Naive B cell (primary cell): ENCODE measurements at regions not wholly inside any gene's neighbourhood (a gene's known extent, or its start where the extent isn't known, plus 50 kb on each side); places are given as distances from the start of the nearest gene placed in this dataset.
A peak's percentile ranks its signal among the peaks of the same experiment; 100 is the strongest.

Experiments used
- ATAC-seq, 2 donors: fragments of 150-1000 bp; cut with Tn5 transposase; 2 replicates each; pipeline ENCODE4 v1.10.0; 2021; ENCODE audit warnings: low read depth in 2 of 2, mild to moderate bottlenecking in 2 of 2, moderate library complexity in 2 of 2
- DNase-seq: peaks from one replicate; pipeline ENCODE4 v3.0.0; 2022
- H3K27ac Mint-ChIP-seq, 6 donors: one replicate each; pipeline ENCODE4 v1.8.0; 2020 to 2022; ENCODE audit warnings: mild to moderate bottlenecking in 6 of 6, mixed read lengths in 6 of 6, moderate library complexity in 5 of 6, inconsistent platforms in 2 of 6
- H3K27me3 Mint-ChIP-seq, 3 donors: one replicate each; pipeline ENCODE4 v1.8.0; 2021 to 2022; ENCODE audit warnings: mixed read lengths in 3 of 3, mild to moderate bottlenecking in 1 of 3
- H3K36me3 Mint-ChIP-seq, 2 donors: one replicate each; pipeline ENCODE4 v1.8.0; 2020 to 2022; ENCODE audit warnings: mixed read lengths in 2 of 2, inconsistent platforms in 1 of 2, mild to moderate bottlenecking in 1 of 2
- H3K4me1 Mint-ChIP-seq, 3 donors: one replicate each; pipeline ENCODE4 v1.8.0; 2020 to 2022; ENCODE audit warnings: mixed read lengths in 3 of 3, inconsistent platforms in 1 of 3, mild to moderate bottlenecking in 1 of 3, moderate library complexity in 1 of 3
- H3K4me3 Mint-ChIP-seq, 8 donors: one replicate each; pipeline ENCODE4 v1.8.0; 2020 to 2022; ENCODE audit warnings: mild to moderate bottlenecking in 8 of 8, mixed read lengths in 8 of 8, moderate library complexity in 8 of 8, inconsistent platforms in 2 of 8
- H3K9me3 Mint-ChIP-seq, 7 donors: one replicate each; pipeline ENCODE4 v1.8.0; 2020 to 2022; ENCODE audit warnings: mixed read lengths in 7 of 7, mild to moderate bottlenecking in 5 of 7, inconsistent platforms in 2 of 7, moderate library complexity in 1 of 7

DNA sequence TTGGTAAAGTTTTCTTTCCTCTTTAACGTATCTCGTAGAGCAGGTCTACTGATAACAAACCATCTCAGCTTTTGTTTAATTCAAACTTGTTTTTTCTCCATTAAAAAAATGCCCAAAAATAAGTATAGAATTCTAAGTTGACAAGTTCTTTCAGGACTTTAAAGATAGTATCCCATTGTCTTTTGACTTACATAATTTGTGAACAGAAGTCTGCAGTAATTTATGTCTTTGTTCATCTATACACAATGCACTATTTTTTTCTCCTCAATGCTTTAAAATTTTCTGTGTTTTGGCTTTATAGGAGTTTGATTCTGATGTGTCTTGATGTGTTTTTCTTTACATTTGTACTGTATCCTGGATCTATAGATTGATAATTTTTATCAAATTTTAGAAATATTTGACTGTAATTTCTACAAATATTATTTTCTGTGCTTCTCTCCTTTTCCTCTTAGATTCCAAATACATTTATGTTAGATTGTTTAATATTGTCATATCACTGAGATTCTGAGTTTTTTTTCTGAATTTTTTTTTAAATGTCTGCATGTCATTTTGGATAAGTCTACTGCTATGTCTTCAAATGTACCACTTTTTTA, 143.3 kb downstream of the FTCDNL1 start:
- DNase-seq (no peak), ATAC-seq (no peak)
- peaks cover 0 to 14% (median 2%) of the 10 kb centered on the region in 3 donors for H3K27me3 Mint-ChIP-seq
- no peak overlapping the region for H3K27ac Mint-ChIP-seq
- H3K9me3 Mint-ChIP-seq: peaks cover 0 to 15% (median 9%) of the 10 kb centered on the region in 7 donors
- H3K4me3 Mint-ChIP-seq: no peak overlapping the region
- no peaks in the 10 kb centered on the region for H3K36me3 Mint-ChIP-seq
- H3K4me1 Mint-ChIP-seq: no peaks in the 10 kb centered on the region

- H3K9me3 Mint-ChIP-seq: peaks cover 0 to 15% (median 9%) of the 10 kb centered on the region in 7 donors
- DNase-seq (no peak), ATAC-seq (no peak)
- no peak overlapping the region for H3K27ac Mint-ChIP-seq
- no peaks in the 10 kb centered on the region for H3K4me1 Mint-ChIP-seq
- H3K4me3 Mint-ChIP-seq: no peak overlapping the region
- H3K27me3 Mint-ChIP-seq: peaks cover 0 to 11% (median 0%) of the 10 kb centered on the region in 3 donors
- no peaks in the 10 kb centered on the region for H3K36me3 Mint-ChIP-seq
These were observed 145.5 kb downstream of the FTCDNL1 start for GRCh38 chr2:199705538-199705937.

DNA sequence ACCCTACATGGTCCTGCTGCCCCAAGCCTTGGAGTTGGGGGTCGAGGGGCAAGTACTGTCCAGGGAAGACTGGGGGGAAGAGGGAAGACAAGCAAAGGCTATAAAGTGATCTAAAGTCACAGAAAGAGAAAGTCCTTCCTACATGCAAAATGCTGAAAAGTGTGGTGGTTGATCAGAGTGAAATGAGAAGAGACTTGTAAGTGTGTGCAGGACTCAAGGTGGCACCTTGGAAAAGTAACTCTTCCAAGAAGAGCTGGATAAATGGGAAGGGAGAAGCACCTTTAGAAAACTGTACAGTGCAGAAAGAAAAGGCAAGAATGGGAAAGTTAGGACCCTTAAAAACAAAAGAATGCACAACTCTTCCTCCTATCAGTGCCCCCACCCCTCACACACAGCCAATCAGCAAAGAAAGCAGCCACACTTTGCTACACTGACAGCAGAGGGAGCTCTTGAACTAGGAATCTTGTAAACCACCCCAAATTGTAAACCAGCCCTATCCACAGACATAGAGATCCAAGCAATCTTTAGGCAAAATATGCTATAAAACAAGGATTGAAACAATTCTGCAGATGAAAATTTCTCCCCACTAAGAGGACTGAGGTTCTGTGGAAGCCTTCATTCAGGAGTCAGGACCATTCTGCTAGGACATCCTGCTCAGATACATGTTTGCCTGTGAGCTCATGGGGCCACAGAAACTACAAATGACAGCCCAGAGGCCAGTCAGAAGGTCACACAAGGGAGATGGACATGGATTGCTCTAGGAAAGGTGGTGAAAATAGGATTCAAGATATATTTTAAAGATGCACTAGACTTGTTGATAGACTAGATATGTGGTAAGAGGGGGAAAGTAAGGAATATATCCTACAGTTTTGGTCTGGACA, 146.4 kb downstream of the FTCDNL1 start:
- Mint-ChIP-seq H3K27me3 (peaks cover 0 to 6% (median 0%) of the 10 kb centered on the region in 3 donors), H3K27ac (no peak overlapping the region), H3K4me3 (no peak overlapping the region), H3K9me3 (peaks cover 0 to 15% (median 9%) of the 10 kb centered on the region in 7 donors), H3K4me1 (no peaks in the 10 kb centered on the region), H3K36me3 (no peaks in the 10 kb centered on the region)
- DNase-seq (peak; percentile 10), ATAC-seq (peak in 1 of 2 donors; percentile 47)

DNA sequence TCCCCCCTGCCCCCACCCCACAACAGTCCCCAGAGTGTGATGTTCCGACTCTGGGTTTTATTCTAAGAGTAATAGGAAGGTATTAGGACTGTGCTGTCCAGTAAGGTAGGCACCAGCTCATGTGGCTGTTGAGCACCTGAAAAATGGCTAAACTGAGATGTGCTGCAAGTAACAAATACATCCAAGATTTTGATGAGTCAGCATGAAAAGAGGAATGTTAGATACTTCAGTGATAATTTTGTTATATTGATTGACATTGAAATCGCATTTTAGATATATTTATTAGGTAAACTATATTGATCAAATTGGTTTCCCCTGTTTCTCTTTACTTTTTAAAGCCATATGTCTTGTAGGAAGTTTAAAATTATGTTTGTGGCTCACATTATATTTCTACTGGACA, 147.8 kb downstream of the FTCDNL1 start:
- Mint-ChIP-seq H3K27ac (no peak overlapping the region), H3K36me3 (no peaks in the 10 kb centered on the region), H3K27me3 (peaks cover 0 to 8% (median 5%) of the 10 kb centered on the region in 3 donors), H3K4me1 (no peaks in the 10 kb centered on the region), H3K9me3 (peaks cover 0 to 9% (median 8%) of the 10 kb centered on the region in 7 donors), H3K4me3 (no peak overlapping the region)
- no peak for DNase-seq
- no peak for ATAC-seq

GRCh38 chr2:199697469-199697868, 153.5 kb downstream of the FTCDNL1 start:
- H3K4me1 Mint-ChIP-seq: no peaks in the 10 kb centered on the region
- no peak for DNase-seq
- no peaks in the 10 kb centered on the region for H3K9me3 Mint-ChIP-seq
- ATAC-seq: no peak
- H3K36me3 Mint-ChIP-seq: no peaks in the 10 kb centered on the region
- no peak overlapping the region for H3K4me3 Mint-ChIP-seq
- H3K27ac Mint-ChIP-seq: no peak overlapping the region
- peaks cover 4 to 27% (median 14%) of the 10 kb centered on the region in 3 donors for H3K27me3 Mint-ChIP-seq

DNA sequence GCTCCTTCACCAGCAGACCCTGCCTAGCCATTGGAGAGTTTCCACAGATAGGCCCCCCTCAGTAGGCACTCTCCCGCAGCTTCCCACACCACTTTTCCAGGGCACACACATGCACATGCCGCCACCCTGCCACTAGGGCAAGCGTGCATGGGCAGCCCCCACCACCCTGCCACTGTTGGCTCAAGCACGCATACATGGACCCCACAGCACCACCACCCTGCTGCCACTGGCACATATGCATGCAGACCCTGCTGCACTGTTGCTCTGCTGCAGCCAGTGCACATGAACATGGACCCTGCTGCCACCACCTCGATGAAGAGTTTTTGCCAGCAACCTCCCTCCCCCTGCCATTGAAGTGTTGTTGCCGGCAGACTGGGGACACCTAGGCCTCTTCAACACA, 154.9 kb downstream of the FTCDNL1 start:
- no peak for ATAC-seq
- no peak for DNase-seq
- H3K27me3 Mint-ChIP-seq: peaks cover 4 to 27% (median 14%) of the 10 kb centered on the region in 3 donors
- no peaks in the 10 kb centered on the region for H3K4me1 Mint-ChIP-seq
- no peak overlapping the region for H3K4me3 Mint-ChIP-seq
- H3K27ac Mint-ChIP-seq: no peak overlapping the region
- H3K9me3 Mint-ChIP-seq: no peaks in the 10 kb centered on the region
- no peaks in the 10 kb centered on the region for H3K36me3 Mint-ChIP-seq

DNA sequence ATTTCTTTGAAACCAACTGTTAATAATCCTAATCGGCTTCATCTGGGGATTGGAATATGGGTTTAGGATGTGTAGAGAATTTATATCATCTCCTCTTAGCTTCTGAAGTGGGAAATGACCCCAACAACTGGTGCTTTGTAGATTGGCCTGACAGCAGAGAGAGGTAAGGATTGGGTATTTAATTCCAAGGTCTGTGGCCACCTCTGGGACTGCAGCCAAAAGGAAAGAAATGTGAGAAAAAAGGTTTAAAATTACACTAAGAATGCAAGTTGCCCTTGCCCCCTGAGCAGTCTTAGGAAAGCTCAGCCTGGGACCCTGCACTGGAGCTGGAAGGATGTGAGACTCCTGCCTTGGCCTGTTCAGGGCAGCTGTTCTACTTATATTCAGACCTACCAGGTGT, 157.1 kb downstream of the FTCDNL1 start:
- no peak for ATAC-seq
- Mint-ChIP-seq H3K9me3 (no peaks in the 10 kb centered on the region), H3K4me3 (no peak overlapping the region), H3K27me3 (peaks cover 4 to 26% (median 14%) of the 10 kb centered on the region in 3 donors), H3K36me3 (no peaks in the 10 kb centered on the region), H3K27ac (no peak overlapping the region), H3K4me1 (no peaks in the 10 kb centered on the region)
- no peak for DNase-seq

- ATAC-seq (no peak), DNase-seq (no peak)
- Mint-ChIP-seq H3K4me1 (no peaks in the 10 kb centered on the region), H3K4me3 (no peak overlapping the region), H3K27ac (no peak overlapping the region), H3K36me3 (no peaks in the 10 kb centered on the region), H3K9me3 (no peaks in the 10 kb centered on the region), H3K27me3 (peaks cover under 1 to 12% (median 8%) of the 10 kb centered on the region in 3 donors)
These were observed 158.5 kb downstream of the FTCDNL1 start for GRCh38 chr2:199692489-199692888.

- no peak overlapping the region for H3K4me3 Mint-ChIP-seq
- H3K36me3 Mint-ChIP-seq: no peaks in the 10 kb centered on the region
- H3K9me3 Mint-ChIP-seq: no peaks in the 10 kb centered on the region
- DNase-seq (no peak), ATAC-seq (no peak)
- H3K27ac Mint-ChIP-seq: no peak overlapping the region
- no peaks in the 10 kb centered on the region for H3K4me1 Mint-ChIP-seq
- no peaks in the 10 kb centered on the region for H3K27me3 Mint-ChIP-seq
These were observed 160.8 kb downstream of the FTCDNL1 start for GRCh38 chr2:199690225-199690624.

- no peaks in the 10 kb centered on the region for H3K9me3 Mint-ChIP-seq
- no peaks in the 10 kb centered on the region for H3K4me1 Mint-ChIP-seq
- no peak overlapping the region for H3K4me3 Mint-ChIP-seq
- DNase-seq: no peak
- no peak for ATAC-seq
- H3K36me3 Mint-ChIP-seq: no peaks in the 10 kb centered on the region
- no peak overlapping the region for H3K27ac Mint-ChIP-seq
- H3K27me3 Mint-ChIP-seq: peaks cover 0 to 13% (median 4%) of the 10 kb centered on the region in 3 donors
These were observed 165.3 kb downstream of the FTCDNL1 start for GRCh38 chr2:199685669-199686068.

GRCh38 chr2:199684832-199685231, 166.2 kb downstream of the FTCDNL1 start:
- ATAC-seq (no peak), DNase-seq (no peak)
- Mint-ChIP-seq H3K9me3 (no peaks in the 10 kb centered on the region), H3K27me3 (peaks cover 0 to 21% (median 11%) of the 10 kb centered on the region in 3 donors), H3K27ac (peak overlapping the region in 1 of 6 donors; percentile 17), H3K4me3 (no peak overlapping the region), H3K36me3 (no peaks in the 10 kb centered on the region), H3K4me1 (no peaks in the 10 kb centered on the region)

DNA sequence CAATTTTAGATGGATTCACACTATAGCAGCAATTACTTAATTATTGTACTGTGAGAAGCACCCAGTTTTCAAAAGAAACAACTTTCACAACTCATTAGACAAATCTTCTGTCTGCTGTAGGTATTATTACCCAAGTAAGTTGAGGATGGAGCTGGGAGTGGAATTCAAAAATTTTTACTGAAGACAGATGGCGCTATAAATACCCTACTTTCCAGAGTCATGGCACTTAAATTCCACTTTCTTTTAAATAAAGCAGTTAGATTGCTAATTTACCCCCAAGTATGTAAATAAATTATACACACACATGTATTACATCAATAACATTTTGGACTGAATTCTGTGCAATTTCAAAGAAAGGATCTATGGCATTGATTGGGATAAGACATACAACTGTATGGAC, 166.8 kb downstream of the FTCDNL1 start:
- Mint-ChIP-seq H3K4me1 (no peaks in the 10 kb centered on the region), H3K9me3 (no peaks in the 10 kb centered on the region)

GRCh38 chr2:199682001-199682400, 169.0 kb downstream of the FTCDNL1 start:
- H3K4me3 Mint-ChIP-seq: no peak overlapping the region
- no peaks in the 10 kb centered on the region for H3K36me3 Mint-ChIP-seq
- peaks cover 7 to 31% (median 11%) of the 10 kb centered on the region in 3 donors for H3K27me3 Mint-ChIP-seq
- DNase-seq (no peak), ATAC-seq (no peak)
- H3K9me3 Mint-ChIP-seq: no peaks in the 10 kb centered on the region
- no peaks in the 10 kb centered on the region for H3K4me1 Mint-ChIP-seq
- H3K27ac Mint-ChIP-seq: no peak overlapping the region

More for the DNA sequence above, 166.8 kb downstream of the FTCDNL1 start:
- H3K36me3 Mint-ChIP-seq: no peaks in the 10 kb centered on the region
- no peak overlapping the region for H3K4me3 Mint-ChIP-seq
- no peak for ATAC-seq
- DNase-seq: no peak
- H3K27me3 Mint-ChIP-seq: peaks cover 0 to 21% (median 11%) of the 10 kb centered on the region in 3 donors
- H3K27ac Mint-ChIP-seq: no peak overlapping the region

GRCh38 chr2:199680482-199680881, 170.5 kb downstream of the FTCDNL1 start:
- no peak for ATAC-seq

More at GRCh38 chr2:199680482-199680881, 170.5 kb downstream of the FTCDNL1 start:
- Mint-ChIP-seq H3K27ac (no peak overlapping the region), H3K27me3 (peaks cover 7 to 31% (median 11%) of the 10 kb centered on the region in 3 donors), H3K36me3 (no peaks in the 10 kb centered on the region), H3K4me3 (no peak overlapping the region), H3K9me3 (no peaks in the 10 kb centered on the region), H3K4me1 (no peaks in the 10 kb centered on the region)
- no peak for DNase-seq
